ENCODE measurements at regions not wholly inside any gene's neighbourhood (a gene's known extent, or its start where the extent isn't known, plus 50 kb on each side); places are given as distances from the start of the nearest gene placed in this dataset.

DNA sequence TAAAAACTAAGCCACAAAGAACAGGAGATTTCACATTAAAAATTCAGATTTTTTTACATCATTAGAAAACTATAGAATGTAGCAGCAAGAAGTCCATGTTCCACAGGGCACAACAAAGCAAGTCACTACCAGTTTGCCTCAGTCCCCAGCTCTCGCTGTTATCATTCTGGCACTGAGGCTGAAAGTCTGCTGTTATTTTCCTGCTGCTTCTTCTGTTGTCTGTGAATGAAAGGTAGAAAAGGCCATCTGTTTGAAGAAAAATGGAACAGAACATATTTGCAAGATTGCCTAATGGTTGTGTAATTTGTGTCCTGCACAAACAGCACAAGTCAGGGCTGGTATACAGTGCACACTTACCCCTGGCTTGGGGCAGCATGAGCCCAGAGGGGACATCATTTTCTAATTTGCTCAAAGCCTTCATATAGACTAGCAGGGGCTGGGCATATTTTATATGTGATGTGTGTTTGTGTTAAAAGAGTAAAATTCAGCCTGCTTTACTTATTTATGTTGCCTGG is 105.6 kb upstream of the COG2 start:
- no peak overlapping the region for H3K4me3 Mint-ChIP-seq

DNA sequence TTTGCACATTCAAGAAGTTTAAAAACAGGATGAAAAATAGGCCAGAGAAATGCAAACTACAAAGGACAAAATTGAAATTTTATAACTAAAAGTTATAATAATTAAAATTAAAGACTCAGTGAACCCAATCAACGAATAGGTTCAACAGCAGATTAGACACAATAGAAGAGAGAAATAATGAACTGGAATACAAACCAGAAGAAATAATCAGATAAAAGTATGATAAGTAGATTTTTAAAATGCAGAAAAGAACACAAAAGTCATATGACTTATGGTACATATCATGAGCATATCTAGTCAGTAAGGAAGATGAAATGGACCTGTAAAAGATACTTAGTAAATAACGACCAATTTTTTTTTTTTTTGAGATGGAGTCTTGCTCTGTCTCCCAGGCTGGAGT is 108.1 kb upstream of the COG2 start:
- Mint-ChIP-seq H3K9me3 (peaks cover 14% of the 10 kb centered on the region), H3K4me3 (no peak overlapping the region), H3K36me3 (ENCODE audit: insufficient read depth) (no peaks in the 10 kb centered on the region), H3K27me3 (peaks cover 37% of the 10 kb centered on the region), H3K4me1 (no peaks in the 10 kb centered on the region), H3K27ac (ENCODE audit: low read depth) (no peak overlapping the region)
- no peak for ATAC-seq (replicated peaks; ENCODE audit: extremely low read depth, poor library complexity, severe bottlenecking)
- no peak for DNase-seq (ENCODE audit: low spot score in 2 of 2)

More for the DNA sequence above, 105.6 kb upstream of the COG2 start:
- ATAC-seq (replicated peaks; ENCODE audit: extremely low read depth, poor library complexity, severe bottlenecking): no peak
- H3K36me3 Mint-ChIP-seq (ENCODE audit: insufficient read depth): no peaks in the 10 kb centered on the region
- peaks cover 14% of the 10 kb centered on the region for H3K9me3 Mint-ChIP-seq
- no peaks in the 10 kb centered on the region for H3K4me1 Mint-ChIP-seq
- DNase-seq (ENCODE audit: low spot score in 2 of 2): no peak
- H3K27me3 Mint-ChIP-seq: peaks cover 24% of the 10 kb centered on the region
- H3K27ac Mint-ChIP-seq (ENCODE audit: low read depth): no peak overlapping the region

DNA sequence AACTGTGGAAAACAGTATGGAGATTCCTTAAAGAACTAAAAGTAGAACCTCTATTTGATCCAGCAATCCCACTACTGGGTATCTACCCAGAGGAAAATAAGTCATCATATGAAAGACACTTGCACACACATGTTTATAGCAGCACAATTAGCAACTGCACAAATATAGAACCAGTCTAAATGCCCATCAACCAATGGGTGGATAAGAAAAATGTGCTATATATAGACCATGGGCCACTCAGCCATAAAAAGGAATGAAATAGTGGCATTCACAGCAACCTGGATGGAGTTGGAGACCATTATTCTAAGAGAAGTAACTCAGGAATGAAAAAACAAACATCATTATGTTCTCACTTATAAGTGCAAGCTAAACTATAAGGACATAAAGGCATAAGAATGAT is 105.0 kb upstream of the PGBD5 start:
- ATAC-seq (replicated peaks; ENCODE audit: extremely low read depth, poor library complexity, severe bottlenecking): no peak
- no peaks in the 10 kb centered on the region for H3K36me3 Mint-ChIP-seq (ENCODE audit: insufficient read depth)

DNA sequence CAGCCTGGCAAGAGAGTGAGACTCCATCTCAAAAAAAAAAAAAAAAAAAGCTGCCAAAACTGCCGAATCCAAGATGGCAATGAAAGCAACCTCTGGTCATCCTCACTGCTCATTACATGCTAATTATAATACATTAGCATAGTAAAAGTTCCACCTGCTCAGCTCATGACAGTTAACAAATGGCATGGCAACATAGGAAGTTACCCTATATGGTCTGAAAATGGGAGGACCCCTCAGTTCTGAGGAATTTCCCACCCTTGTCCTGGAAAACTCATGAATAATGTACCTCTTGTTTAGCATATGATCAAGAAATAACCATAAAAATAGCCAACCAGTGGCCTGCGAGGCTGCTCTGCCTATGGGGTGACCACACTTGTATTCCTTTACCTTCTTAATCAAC is 93.1 kb upstream of the PGBD5 start:
- Mint-ChIP-seq H3K9me3 (no peaks in the 10 kb centered on the region), H3K27ac (ENCODE audit: low read depth) (no peak overlapping the region)
- ATAC-seq (replicated peaks; ENCODE audit: extremely low read depth, poor library complexity, severe bottlenecking): no peak

More for the DNA sequence above, 105.0 kb upstream of the PGBD5 start:
- Mint-ChIP-seq H3K27ac (ENCODE audit: low read depth) (no peak overlapping the region), H3K27me3 (peaks cover 36% of the 10 kb centered on the region), H3K9me3 (peaks cover 14% of the 10 kb centered on the region), H3K4me1 (no peaks in the 10 kb centered on the region), H3K4me3 (no peak overlapping the region)
- DNase-seq (ENCODE audit: low spot score in 2 of 2): no peak

DNA sequence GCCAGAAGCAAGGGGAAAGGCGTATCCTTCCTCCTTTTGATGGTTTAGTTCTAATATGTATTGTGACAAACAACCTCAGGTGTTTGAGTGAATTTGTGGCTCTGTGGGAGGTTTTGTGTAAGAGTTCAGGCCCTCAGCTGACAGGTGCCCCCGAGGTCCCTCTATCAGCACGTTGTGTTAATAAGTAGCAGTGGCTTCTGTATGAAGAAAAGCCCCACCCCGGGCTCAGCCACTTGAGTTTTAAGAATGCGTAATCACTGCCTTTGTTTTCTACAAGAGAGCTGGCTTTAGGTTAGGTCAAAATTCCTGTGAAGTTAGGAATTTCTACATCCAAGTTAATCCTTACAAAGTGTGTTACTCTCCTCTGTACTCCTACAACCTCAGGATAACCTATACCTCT is 92.4 kb upstream of the PGBD5 start:
- Mint-ChIP-seq H3K4me1 (no peaks in the 10 kb centered on the region), H3K27ac (ENCODE audit: low read depth) (no peak overlapping the region)
- no peak for ATAC-seq (replicated peaks; ENCODE audit: extremely low read depth, poor library complexity, severe bottlenecking)

More for the DNA sequence above, 93.1 kb upstream of the PGBD5 start:
- peaks cover 52% of the 10 kb centered on the region for H3K27me3 Mint-ChIP-seq
- no peaks in the 10 kb centered on the region for H3K4me1 Mint-ChIP-seq
- no peaks in the 10 kb centered on the region for H3K36me3 Mint-ChIP-seq (ENCODE audit: insufficient read depth)
- no peak overlapping the region for H3K4me3 Mint-ChIP-seq
- DNase-seq (ENCODE audit: low spot score in 2 of 2): no peak

DNA sequence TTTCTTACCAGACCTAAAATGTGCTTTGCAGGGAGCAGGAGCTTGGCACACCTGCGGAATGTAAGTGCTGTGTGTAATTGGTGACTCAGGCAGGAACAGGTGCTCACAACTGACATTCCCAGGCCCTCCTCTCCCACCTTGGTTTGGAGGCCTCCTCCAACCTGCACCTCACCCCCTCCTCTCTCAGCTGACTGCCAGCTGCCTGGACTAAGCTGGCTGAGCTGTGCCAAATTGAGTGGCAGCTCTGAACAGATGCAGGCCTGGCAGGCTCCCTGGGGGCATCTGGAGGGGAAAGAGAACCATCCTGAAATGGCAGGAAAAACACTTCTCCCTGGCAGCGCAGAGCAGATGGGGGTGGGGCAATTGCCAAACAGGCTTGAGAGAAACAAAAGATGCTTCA is 91.7 kb upstream of the PGBD5 start:
- H3K27me3 Mint-ChIP-seq: peaks cover 47% of the 10 kb centered on the region
- no peaks in the 10 kb centered on the region for H3K36me3 Mint-ChIP-seq (ENCODE audit: insufficient read depth)
- ATAC-seq (replicated peaks; ENCODE audit: extremely low read depth, poor library complexity, severe bottlenecking): no peak
- no peak overlapping the region for H3K27ac Mint-ChIP-seq (ENCODE audit: low read depth)
- H3K4me1 Mint-ChIP-seq: no peaks in the 10 kb centered on the region
- no peak overlapping the region for H3K4me3 Mint-ChIP-seq
- no peaks in the 10 kb centered on the region for H3K9me3 Mint-ChIP-seq
- no peak for DNase-seq (ENCODE audit: low spot score in 2 of 2)

More for the DNA sequence above, 92.4 kb upstream of the PGBD5 start:
- peaks cover 47% of the 10 kb centered on the region for H3K27me3 Mint-ChIP-seq
- no peaks in the 10 kb centered on the region for H3K9me3 Mint-ChIP-seq
- no peak for DNase-seq (ENCODE audit: low spot score in 2 of 2)
- H3K4me3 Mint-ChIP-seq: no peak overlapping the region
- no peaks in the 10 kb centered on the region for H3K36me3 Mint-ChIP-seq (ENCODE audit: insufficient read depth)

DNA sequence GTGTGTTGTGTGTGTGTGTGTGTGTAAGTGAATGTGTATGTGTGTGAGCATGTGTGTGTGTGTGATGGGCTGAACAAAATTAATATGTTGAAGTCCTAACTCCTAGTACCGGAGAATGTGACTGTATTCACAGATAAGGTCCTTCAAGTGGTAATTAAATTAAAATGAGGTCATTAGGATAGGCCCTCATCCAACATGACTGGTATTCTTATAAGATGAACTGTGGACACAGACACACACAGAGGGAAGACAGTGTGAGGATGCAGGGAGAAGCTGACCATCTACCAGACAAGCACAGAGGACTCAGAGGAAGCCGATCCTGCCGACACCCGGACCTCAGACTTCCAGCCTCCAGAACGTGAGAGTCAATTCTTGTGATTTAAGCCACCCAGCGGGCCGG is 91.2 kb upstream of the PGBD5 start:
- no peak overlapping the region for H3K27ac Mint-ChIP-seq (ENCODE audit: low read depth)
- DNase-seq (ENCODE audit: low spot score in 2 of 2) (no peak), ATAC-seq (replicated peaks; ENCODE audit: extremely low read depth, poor library complexity, severe bottlenecking) (no peak)
- H3K4me3 Mint-ChIP-seq: no peak overlapping the region
- peaks cover 49% of the 10 kb centered on the region for H3K27me3 Mint-ChIP-seq
- H3K4me1 Mint-ChIP-seq: no peaks in the 10 kb centered on the region
- H3K9me3 Mint-ChIP-seq: no peaks in the 10 kb centered on the region
- H3K36me3 Mint-ChIP-seq (ENCODE audit: insufficient read depth): no peaks in the 10 kb centered on the region

DNA sequence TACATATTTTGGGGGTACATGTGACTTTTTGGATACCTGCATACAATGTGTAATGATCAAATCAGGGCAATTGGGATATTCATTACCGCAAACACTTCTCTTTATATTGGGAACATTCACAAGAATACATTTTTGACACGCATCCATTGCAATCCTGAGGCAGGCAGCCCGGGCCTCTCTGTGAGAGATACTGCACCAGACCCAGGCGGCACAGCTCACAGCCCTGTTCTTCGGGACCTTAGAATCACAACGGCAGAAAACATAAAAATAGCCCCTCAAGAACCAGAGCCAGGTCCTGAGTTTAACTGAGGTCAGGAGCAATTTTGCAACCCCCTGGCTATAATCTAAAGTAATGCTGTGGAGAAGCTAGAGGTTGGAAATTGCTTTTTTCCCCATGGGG is 90.8 kb upstream of the PGBD5 start:
- no peaks in the 10 kb centered on the region for H3K36me3 Mint-ChIP-seq (ENCODE audit: insufficient read depth)
- H3K27ac Mint-ChIP-seq (ENCODE audit: low read depth): no peak overlapping the region
- DNase-seq (ENCODE audit: low spot score in 2 of 2) (no peak), ATAC-seq (replicated peaks; ENCODE audit: extremely low read depth, poor library complexity, severe bottlenecking) (no peak)
- H3K9me3 Mint-ChIP-seq: no peaks in the 10 kb centered on the region
- peaks cover 45% of the 10 kb centered on the region for H3K27me3 Mint-ChIP-seq
- H3K4me1 Mint-ChIP-seq: no peaks in the 10 kb centered on the region
- H3K4me3 Mint-ChIP-seq: no peak overlapping the region

DNA sequence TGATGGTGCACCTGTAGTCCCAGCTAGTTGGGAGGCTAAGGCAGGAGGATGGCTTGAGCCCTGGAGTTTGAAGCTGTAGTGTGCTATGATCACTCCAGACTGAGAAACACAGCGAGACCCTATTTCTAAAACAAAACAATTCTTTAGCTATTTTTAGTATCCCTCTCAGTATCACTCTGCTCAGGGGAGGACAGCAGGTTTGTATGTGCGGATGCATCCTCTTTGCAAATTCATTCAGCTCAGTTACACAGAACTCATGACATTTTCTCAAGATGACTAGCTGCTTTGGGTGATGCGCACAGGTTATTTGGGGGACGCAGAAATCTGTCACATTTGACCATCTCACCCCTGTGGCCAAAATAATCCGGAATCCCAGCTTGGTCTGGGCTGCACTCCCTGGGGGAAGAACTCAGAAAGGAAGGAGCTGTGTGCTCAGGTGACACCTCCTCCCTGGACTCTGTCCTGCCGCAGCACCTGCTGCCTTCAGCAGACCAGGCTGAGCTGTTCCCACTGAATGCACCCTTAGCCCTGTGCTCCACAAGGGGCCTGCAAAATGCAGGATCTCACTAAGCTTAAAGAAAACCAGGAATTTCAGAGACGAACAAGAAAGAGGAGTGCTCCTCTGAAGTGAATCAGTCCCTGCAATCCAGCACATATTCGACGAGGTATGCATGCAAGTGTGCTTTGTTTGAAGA is 89.5 kb upstream of the PGBD5 start:
- H3K4me1 Mint-ChIP-seq: no peaks in the 10 kb centered on the region
- H3K27me3 Mint-ChIP-seq: peaks cover 37% of the 10 kb centered on the region
- H3K36me3 Mint-ChIP-seq (ENCODE audit: insufficient read depth): no peaks in the 10 kb centered on the region
- DNase-seq (ENCODE audit: low spot score in 2 of 2): no peak
- no peak for ATAC-seq (replicated peaks; ENCODE audit: extremely low read depth, poor library complexity, severe bottlenecking)
- H3K9me3 Mint-ChIP-seq: no peaks in the 10 kb centered on the region
- H3K4me3 Mint-ChIP-seq: no peak overlapping the region
- no peak overlapping the region for H3K27ac Mint-ChIP-seq (ENCODE audit: low read depth)

DNA sequence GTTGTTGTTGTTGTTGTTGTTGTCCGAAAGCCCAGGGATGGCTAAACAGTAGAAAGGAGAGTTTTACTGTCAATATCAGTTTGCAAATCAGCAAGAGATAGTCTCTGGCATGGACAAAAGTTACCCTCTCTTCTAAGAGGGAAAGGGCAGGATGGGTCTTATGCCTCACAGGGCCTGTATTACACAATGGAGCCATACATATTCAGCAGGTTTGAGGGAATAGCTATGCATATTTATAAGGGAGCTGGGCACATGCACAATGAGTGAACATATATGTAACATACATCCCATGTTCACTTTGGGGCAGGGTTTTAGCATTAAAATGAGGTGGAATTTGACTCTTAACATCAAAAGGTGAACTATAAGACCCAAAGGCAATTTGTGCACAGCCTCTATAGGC is 84.4 kb upstream of the PGBD5 start:
- no peak for DNase-seq (ENCODE audit: low spot score in 2 of 2)
- peaks cover 39% of the 10 kb centered on the region for H3K27me3 Mint-ChIP-seq
- no peak for ATAC-seq (replicated peaks; ENCODE audit: extremely low read depth, poor library complexity, severe bottlenecking)
- H3K4me1 Mint-ChIP-seq: peaks cover 11% of the 10 kb centered on the region
- peaks cover 2% of the 10 kb centered on the region for H3K36me3 Mint-ChIP-seq (ENCODE audit: insufficient read depth)
- H3K9me3 Mint-ChIP-seq: no peaks in the 10 kb centered on the region
- H3K27ac Mint-ChIP-seq (ENCODE audit: low read depth): no peak overlapping the region
- H3K4me3 Mint-ChIP-seq: no peak overlapping the region

DNA sequence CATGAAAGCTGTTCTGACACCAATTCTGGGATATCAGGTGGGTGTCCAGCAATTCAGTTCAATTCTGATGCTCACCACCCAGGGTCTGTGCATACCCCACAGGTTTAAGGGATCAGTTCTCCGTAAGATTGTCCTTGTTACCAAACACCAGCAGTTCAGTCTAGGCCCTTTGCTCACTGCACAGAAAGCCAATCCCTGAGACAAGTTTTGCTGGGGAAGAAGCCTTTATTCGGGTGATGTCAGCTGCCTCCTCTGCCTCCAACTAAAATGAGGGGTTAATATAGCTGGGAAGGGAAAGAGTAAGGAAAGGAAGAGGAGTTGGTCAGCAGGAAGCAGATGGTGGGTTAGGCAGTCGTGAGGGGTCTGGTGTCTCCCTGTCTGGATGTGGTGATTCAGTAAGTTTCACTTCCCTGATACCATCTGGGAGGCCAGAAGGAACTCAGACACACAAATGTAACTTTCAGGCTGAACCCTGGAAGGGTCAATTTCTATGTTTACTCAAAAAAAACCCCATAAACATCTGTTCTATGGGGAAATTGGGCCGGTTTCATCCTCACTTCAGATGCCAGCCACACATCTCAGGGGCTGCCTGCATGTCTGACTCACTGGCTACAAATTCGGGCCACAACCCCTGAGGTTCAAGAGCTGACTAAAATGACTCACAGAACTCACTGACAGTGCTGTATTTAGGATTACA is 83.3 kb upstream of the PGBD5 start:
- no peak overlapping the region for H3K4me3 Mint-ChIP-seq
- ATAC-seq (replicated peaks; ENCODE audit: extremely low read depth, poor library complexity, severe bottlenecking) (no peak), DNase-seq (ENCODE audit: low spot score in 2 of 2) (no peak)
- H3K36me3 Mint-ChIP-seq (ENCODE audit: insufficient read depth): peaks cover 2% of the 10 kb centered on the region
- peaks cover 11% of the 10 kb centered on the region for H3K4me1 Mint-ChIP-seq
- peaks cover 39% of the 10 kb centered on the region for H3K27me3 Mint-ChIP-seq
- no peaks in the 10 kb centered on the region for H3K9me3 Mint-ChIP-seq
- no peak overlapping the region for H3K27ac Mint-ChIP-seq (ENCODE audit: low read depth)

DNA sequence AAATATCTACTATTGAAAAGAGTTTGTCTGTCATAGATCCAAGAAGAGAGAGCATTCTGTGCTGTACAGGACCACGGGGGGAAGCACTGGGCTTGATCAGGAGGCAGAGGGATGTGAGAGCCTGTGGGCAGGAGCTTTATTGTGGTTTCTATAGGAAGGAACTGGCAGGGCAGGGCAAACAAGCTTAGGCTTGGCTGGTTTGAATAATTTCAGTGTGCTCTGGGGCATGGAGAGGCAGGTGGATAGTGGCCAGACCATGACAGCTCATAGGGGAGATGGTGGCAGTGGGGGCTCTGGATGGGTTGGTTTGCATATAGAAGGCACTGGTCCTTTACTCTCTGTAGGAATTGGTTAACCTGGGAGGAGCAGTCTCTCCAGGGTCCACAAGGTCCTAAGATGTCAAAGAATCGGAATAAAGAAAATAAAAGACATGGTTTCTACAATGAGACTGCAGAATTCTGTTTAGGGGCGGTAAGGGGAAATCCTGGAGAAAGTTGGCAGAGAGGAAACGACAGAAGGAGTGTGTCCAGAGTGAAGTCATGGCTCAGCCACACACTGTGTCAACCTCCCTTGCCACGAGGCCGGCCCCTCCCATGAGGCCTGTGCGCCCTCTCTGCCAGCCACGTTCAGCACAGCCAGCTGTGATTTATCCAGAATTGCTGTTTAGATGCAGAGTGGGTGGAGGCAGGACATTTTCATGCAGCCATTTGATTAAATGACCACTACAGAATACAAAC is 81.7 kb upstream of the PGBD5 start:
- ATAC-seq (replicated peaks; ENCODE audit: extremely low read depth, poor library complexity, severe bottlenecking): no peak
- Mint-ChIP-seq H3K36me3 (ENCODE audit: insufficient read depth) (peaks cover 2% of the 10 kb centered on the region), H3K4me3 (no peak overlapping the region), H3K27ac (ENCODE audit: low read depth) (peak overlapping the region; percentile 5), H3K4me1 (peaks cover 11% of the 10 kb centered on the region), H3K27me3 (peaks cover 30% of the 10 kb centered on the region), H3K9me3 (no peaks in the 10 kb centered on the region)
- DNase-seq (ENCODE audit: low spot score in 2 of 2): no peak
